HCT116 (cell line): ENCODE measurements at regions not wholly inside any gene's neighbourhood (a gene's known extent, or its start where the extent isn't known, plus 50 kb on each side); places are given as distances from the start of the nearest gene placed in this dataset.

Source experiments
- ATAC-seq: fragments of 200-7000 bp; cut with Tn5 transposase; 2 replicates; pipeline ENCODE4 v1.9.1; 2020; ENCODE audit warnings: mild to moderate bottlenecking, moderate library complexity
- BruUV-seq: library from RNA; stranded (reverse); fragments of 400-500 nt; replicated peaks from 2 replicates; lab custom pipeline; 2021; lab: Mats Ljungman, UMichigan
- CTCF ChIA-PET: fragments of 300-600 bp; sonication (Branson Sonifier 250); formaldehyde crosslinking; loops from one replicate; lab custom pipeline; 2021; ENCODE audit warnings: antibody characterized with exemption; lab: Charles Lee
- POLR2A ChIA-PET: fragments of 300-600, 350-600 bp; sonication (Branson Sonifier 250); formaldehyde crosslinking; loops from one replicate; lab custom pipeline; 2021; ENCODE audit warnings: antibody characterized with exemption; lab: Charles Lee
- RAD21 ChIA-PET, 2 experiments: fragments of 300-600 bp; sonication (Branson Sonifier 250); formaldehyde crosslinking; loops; one replicate each; lab custom pipeline; 2023; ENCODE audit warnings: low total read pairs in 2 of 2; ENCODE audit not compliant: uncharacterized antibody in 2 of 2, unreplicated experiment in 2 of 2, low non-redundant PET in 1 of 2; lab: Charles Lee
- DNase-seq: peaks from one replicate; pipeline ENCODE4 v3.0.0-alpha.2; 2010; ENCODE audit warnings: low read depth, low spot score
- H2AFZ ChIP-seq: fragments of 200-600 bp; shearing (Covaris generic), sonication (generic); 2 replicates; pipeline ENCODE4 v1.6.1; 2017; ENCODE audit warnings: low read depth, mixed run types, mixed read lengths, antibody characterized with exemption, low read length; ENCODE audit not compliant: poor library complexity, severe bottlenecking
- H3K27ac ChIP-seq: 2 replicates; pipeline ENCODE4 v1.5.1; 2012; ENCODE audit warnings: low read depth, low read length
- H3K27me3 ChIP-seq: fragments of 200-600 bp; sonication (generic); 2 replicates; pipeline ENCODE4 v1.6.1; 2016; ENCODE audit warnings: mixed run types, low read length, mixed read lengths; ENCODE audit not compliant: insufficient read depth
- H3K36me3 ChIP-seq, 2 experiments: fragments of 200-500 bp in 1 of 2; fragments of 200-600 bp in 1 of 2; sonication (Bioruptor generic) in 1 of 2; sonication (generic) in 1 of 2; 2 replicates each; pipeline versions ENCODE4 v1.5.1 to v1.6.1; 2014 to 2016; ENCODE audit warnings: low read length in 2 of 2, inconsistent platforms in 1 of 2, mixed read lengths in 1 of 2, mixed run types in 1 of 2; ENCODE audit not compliant: insufficient read depth in 2 of 2, control insufficient read depth in 1 of 2
- H3K4me1 ChIP-seq, 2 experiments: fragments of 200-600 bp in 1 of 2; sonication (generic) in 1 of 2; 2 replicates each; pipeline versions ENCODE4 v1.5.1 to v1.6.1; 2012 to 2017; ENCODE audit warnings: low read length in 2 of 2, inconsistent platforms in 1 of 2, mild to moderate bottlenecking in 1 of 2, mixed read lengths in 1 of 2, mixed run types in 1 of 2, moderate library complexity in 1 of 2; ENCODE audit not compliant: insufficient read depth in 2 of 2, control insufficient read depth in 1 of 2
- H3K4me2 ChIP-seq: fragments of 200-600 bp; sonication (generic); 2 replicates; pipeline ENCODE4 v1.6.1; 2017; ENCODE audit warnings: mixed run types, low read length, mixed read lengths
- H3K4me3 ChIP-seq, 2 experiments: fragments of 200-600 bp in 1 of 2; sonication (generic) in 1 of 2; replicated peaks in 1 of 2; 2 replicates each; pipeline ENCODE4 v1.5.1; 2011 to 2016; ENCODE audit warnings: low read length in 2 of 2, control low read depth in 1 of 2, low read depth in 1 of 2, mild to moderate bottlenecking in 1 of 2, mixed read lengths in 1 of 2, mixed run types in 1 of 2
- H3K79me2 ChIP-seq: fragments of 200-600 bp; sonication (generic); 2 replicates; pipeline ENCODE4 v1.6.1; 2017; ENCODE audit warnings: mild to moderate bottlenecking, mixed run types, low read length, moderate library complexity, mixed read lengths; ENCODE audit not compliant: insufficient read depth
- H3K9ac ChIP-seq: fragments of 200-600 bp; sonication (generic); 2 replicates; pipeline ENCODE4 v1.6.1; 2016; ENCODE audit warnings: low read length, mixed read lengths
- H3K9me2 ChIP-seq: fragments of 200-600 bp; sonication (generic), shearing (Covaris generic); 2 replicates; pipeline ENCODE4 v1.6.1; 2017; ENCODE audit warnings: mixed run types, mild to moderate bottlenecking, moderate library complexity; ENCODE audit not compliant: insufficient read depth
- H3K9me3 ChIP-seq, 2 experiments: fragments of 200-500 bp in 1 of 2; fragments of 200-600 bp in 1 of 2; sonication (Bioruptor generic) in 1 of 2; sonication (generic) in 1 of 2; 2 replicates each; pipeline ENCODE4 v1.6.1; 2014 to 2017; ENCODE audit warnings: low read length in 2 of 2, mixed read lengths in 2 of 2, inconsistent platforms in 1 of 2, low read depth in 1 of 2, mild to moderate bottlenecking in 1 of 2, mixed run types in 1 of 2, moderate library complexity in 1 of 2; ENCODE audit not compliant: control insufficient read depth in 1 of 2, insufficient read depth in 1 of 2
- H4K20me1 ChIP-seq: fragments of 200-600 bp; sonication (generic), shearing (Covaris generic); 2 replicates; pipeline ENCODE4 v1.6.1; 2017; ENCODE audit warnings: mixed run types, mild to moderate bottlenecking, moderate library complexity; ENCODE audit not compliant: insufficient read depth
- CBX3 ChIP-seq: IDR thresholded peaks from 2 replicates; pipeline ENCODE4 v1.6.1; 2012; ENCODE audit warnings: low read depth
- EGR1 ChIP-seq: IDR thresholded peaks from 2 replicates; pipeline ENCODE4 v1.6.1; 2012; ENCODE audit warnings: low read depth
- EZH2 ChIP-seq: fragments of 200-600 bp; sonication (generic); IDR thresholded peaks from 2 replicates; pipeline ENCODE4 v1.6.1; 2017; ENCODE audit warnings: antibody characterized with exemption, mixed run types
- EZH2phosphoT487 ChIP-seq: fragments of 200-600 bp; IDR thresholded peaks from 2 replicates; pipeline ENCODE4 v1.6.1; 2018; ENCODE audit warnings: antibody characterized with exemption, borderline replicate concordance
- FOSL1 ChIP-seq: IDR thresholded peaks from 2 replicates; pipeline ENCODE4 v1.6.1; 2012; ENCODE audit warnings: low read depth
- POLR2A ChIP-seq: IDR thresholded peaks from 2 replicates; pipeline ENCODE4 v1.7.0; 2011; ENCODE audit warnings: borderline replicate concordance; ENCODE audit not compliant: insufficient read depth, insufficient read length; ENCODE audit errors: extremely low read depth
- POLR2AphosphoS5 ChIP-seq: IDR thresholded peaks from 2 replicates; pipeline ENCODE4 v1.6.1; 2011; ENCODE audit warnings: mild to moderate bottlenecking, low read depth, low read length, moderate library complexity
- RAD21 ChIP-seq: IDR thresholded peaks from 2 replicates; pipeline ENCODE4 v1.6.1; 2012; ENCODE audit warnings: low read depth, mild to moderate bottlenecking
- SIN3A ChIP-seq: IDR thresholded peaks from 2 replicates; pipeline ENCODE4 v1.6.1; 2012; ENCODE audit warnings: low read depth
- ZFX ChIP-seq: fragments of 450-650 bp; IDR thresholded peaks from 2 replicates; pipeline ENCODE4 v1.6.1; 2017
- intact Hi-C: fragments of 100-400 bp; cut with micrococcal nuclease; formaldehyde crosslinking; loops from 2 replicates; pipeline ENCODE4 v1.10.0; 2022
- TF ChIP-seq, protein P1 (sequence below): IDR thresholded peaks from 2 replicates; pipeline ENCODE4 v1.6.1; 2011; ENCODE audit warnings: mild to moderate bottlenecking, low read length, moderate library complexity; ENCODE audit not compliant: insufficient replicate concordance; ENCODE audit errors: extremely low read depth
- TF ChIP-seq, protein P2 (sequence below), 3 experiments: fragments of 200-600 bp in 1 of 3; sonication (generic) in 1 of 3; IDR thresholded peaks in 2 of 3; conservative IDR thresholded peaks in 1 of 3; 2 replicates each; pipeline ENCODE4 v1.5.1; 2012 to 2017; ENCODE audit warnings: low read depth in 2 of 3, low read length in 2 of 3, antibody characterized with exemption in 1 of 3, borderline replicate concordance in 1 of 3, control low read depth in 1 of 3, mild to moderate bottlenecking in 1 of 3, mixed read lengths in 1 of 3, mixed run types in 1 of 3, moderate library complexity in 1 of 3; ENCODE audit not compliant: insufficient read depth in 1 of 3
- TF ChIP-seq, protein P3 (sequence below): IDR thresholded peaks from 2 replicates; pipeline ENCODE4 v1.6.1; 2012

DNA sequence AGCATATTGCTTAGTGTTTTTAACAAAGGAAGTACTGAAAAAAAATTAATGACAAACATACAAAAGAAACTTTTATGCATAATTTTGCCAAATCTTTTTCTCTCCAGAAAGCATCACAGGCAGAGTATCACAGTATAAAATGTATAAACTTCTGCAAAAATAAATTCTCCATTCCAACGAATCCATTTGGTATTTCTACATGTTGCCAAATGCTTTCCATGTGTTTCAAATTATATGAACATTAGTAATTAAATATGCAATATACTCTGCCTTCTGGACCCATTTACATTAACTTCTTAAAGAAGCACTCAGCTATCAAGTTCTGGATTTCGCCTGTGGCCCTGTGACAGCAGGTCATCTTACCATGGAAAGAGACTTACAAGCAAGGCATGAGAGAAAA lies 189.1 kb upstream of the ALCAM start:
- Histone ChIP-seq H4K20me1 (no peaks in the 10 kb centered on the region), H3K9me3 (no peaks in the 10 kb centered on the region), H3K4me2 (no peak overlapping the region), H3K27me3 (no peaks in the 10 kb centered on the region), H2AFZ (no peak overlapping the region), H3K9ac (no peak overlapping the region), H3K9me2 (no peaks in the 10 kb centered on the region), H3K27ac (no peak overlapping the region), H3K4me3 (no peak overlapping the region), H3K79me2 (no peaks in the 10 kb centered on the region), H3K4me1 (no peaks in the 10 kb centered on the region), H3K36me3 (no peaks in the 10 kb centered on the region)
- ChIA-PET POLR2A (no interaction called here), CTCF (no interaction called here), RAD21 (no interaction called here)
- intact Hi-C loops, result no loop called here
- DNase-seq (no peak), ATAC-seq (no peak)
- TF ChIP-seq FOSL1 (no peak), EZH2phosphoT487 (no peak), EZH2 (no peak), SIN3A (no peak), POLR2AphosphoS5 (no peak), ZFX (no peak), RAD21 (no peak), CBX3 (no peak), POLR2A (no peak), EGR1 (no peak)
- TF ChIP-seq, protein P1, sequence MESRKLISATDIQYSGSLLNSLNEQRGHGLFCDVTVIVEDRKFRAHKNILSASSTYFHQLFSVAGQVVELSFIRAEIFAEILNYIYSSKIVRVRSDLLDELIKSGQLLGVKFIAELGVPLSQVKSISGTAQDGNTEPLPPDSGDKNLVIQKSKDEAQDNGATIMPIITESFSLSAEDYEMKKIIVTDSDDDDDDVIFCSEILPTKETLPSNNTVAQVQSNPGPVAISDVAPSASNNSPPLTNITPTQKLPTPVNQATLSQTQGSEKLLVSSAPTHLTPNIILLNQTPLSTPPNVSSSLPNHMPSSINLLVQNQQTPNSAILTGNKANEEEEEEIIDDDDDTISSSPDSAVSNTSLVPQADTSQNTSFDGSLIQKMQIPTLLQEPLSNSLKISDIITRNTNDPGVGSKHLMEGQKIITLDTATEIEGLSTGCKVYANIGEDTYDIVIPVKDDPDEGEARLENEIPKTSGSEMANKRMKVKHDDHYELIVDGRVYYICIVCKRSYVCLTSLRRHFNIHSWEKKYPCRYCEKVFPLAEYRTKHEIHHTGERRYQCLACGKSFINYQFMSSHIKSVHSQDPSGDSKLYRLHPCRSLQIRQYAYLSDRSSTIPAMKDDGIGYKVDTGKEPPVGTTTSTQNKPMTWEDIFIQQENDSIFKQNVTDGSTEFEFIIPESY, result no peak
- TF ChIP-seq, protein P2, sequence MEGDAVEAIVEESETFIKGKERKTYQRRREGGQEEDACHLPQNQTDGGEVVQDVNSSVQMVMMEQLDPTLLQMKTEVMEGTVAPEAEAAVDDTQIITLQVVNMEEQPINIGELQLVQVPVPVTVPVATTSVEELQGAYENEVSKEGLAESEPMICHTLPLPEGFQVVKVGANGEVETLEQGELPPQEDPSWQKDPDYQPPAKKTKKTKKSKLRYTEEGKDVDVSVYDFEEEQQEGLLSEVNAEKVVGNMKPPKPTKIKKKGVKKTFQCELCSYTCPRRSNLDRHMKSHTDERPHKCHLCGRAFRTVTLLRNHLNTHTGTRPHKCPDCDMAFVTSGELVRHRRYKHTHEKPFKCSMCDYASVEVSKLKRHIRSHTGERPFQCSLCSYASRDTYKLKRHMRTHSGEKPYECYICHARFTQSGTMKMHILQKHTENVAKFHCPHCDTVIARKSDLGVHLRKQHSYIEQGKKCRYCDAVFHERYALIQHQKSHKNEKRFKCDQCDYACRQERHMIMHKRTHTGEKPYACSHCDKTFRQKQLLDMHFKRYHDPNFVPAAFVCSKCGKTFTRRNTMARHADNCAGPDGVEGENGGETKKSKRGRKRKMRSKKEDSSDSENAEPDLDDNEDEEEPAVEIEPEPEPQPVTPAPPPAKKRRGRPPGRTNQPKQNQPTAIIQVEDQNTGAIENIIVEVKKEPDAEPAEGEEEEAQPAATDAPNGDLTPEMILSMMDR (IDR thresholded peaks at IDR 0.05 in 2 of 3, conservative IDR thresholded peaks at IDR 0.05 in 1 of 3; ENCODE audit: borderline replicate concordance in 1 of 3, insufficient read depth in 1 of 3, low read depth in 2 of 3, low read length in 2 of 3), result no peak
- TF ChIP-seq, protein P3, sequence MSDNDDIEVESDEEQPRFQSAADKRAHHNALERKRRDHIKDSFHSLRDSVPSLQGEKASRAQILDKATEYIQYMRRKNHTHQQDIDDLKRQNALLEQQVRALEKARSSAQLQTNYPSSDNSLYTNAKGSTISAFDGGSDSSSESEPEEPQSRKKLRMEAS, result no peak
- BruUV-seq, result no TSS peak
